ENCODE measurements at regions not wholly inside any gene's neighbourhood (a gene's known extent, or its start where the extent isn't known, plus 50 kb on each side); places are given as distances from the start of the nearest gene placed in this dataset.

GRCh38 chr9:103714992-103715391 lies 379.1 kb upstream of the SMC2 start:
- H3K4me3 ChIP-seq, result no peak overlapping the region
- no peak for DNase-seq (ENCODE audit: low spot score)
- no peaks in the 10 kb centered on the region for H3K36me3 ChIP-seq
- no peaks in the 10 kb centered on the region for H3K4me1 ChIP-seq (ENCODE audit: control insufficient read depth in 1 of 2, low read depth in 2 of 2)
- H3K27me3 ChIP-seq (replicated peaks; ENCODE audit: insufficient read depth), result no peaks in the 10 kb centered on the region
- TF ChIP-seq CTCF (IDR thresholded peaks at IDR 0.05), result no peak
- no peak overlapping the region for H3K27ac ChIP-seq
- ATAC-seq (ENCODE audit: insufficient number of reproducible peaks, low FRiP score, low read depth), result no peak
- H3K9me3 ChIP-seq, result no peaks in the 10 kb centered on the region

GRCh38 chr9:103721056-103721455 lies 373.1 kb upstream of the SMC2 start:
- no peaks in the 10 kb centered on the region for H3K36me3 ChIP-seq
- no peak overlapping the region for H3K4me3 ChIP-seq
- no peak for TF ChIP-seq CTCF (IDR thresholded peaks at IDR 0.05)
- H3K9me3 ChIP-seq, result no peaks in the 10 kb centered on the region
- H3K27me3 ChIP-seq (replicated peaks; ENCODE audit: insufficient read depth), result no peaks in the 10 kb centered on the region
- peaks cover 3 to 5% of the 10 kb centered on the region in 2 donors for H3K4me1 ChIP-seq (ENCODE audit: control insufficient read depth in 1 of 2, low read depth in 2 of 2)
- ATAC-seq (ENCODE audit: insufficient number of reproducible peaks, low FRiP score, low read depth), result no peak
- DNase-seq (ENCODE audit: low spot score), result no peak
- no peak overlapping the region for H3K27ac ChIP-seq

GRCh38 chr9:103730866-103731265 lies 363.2 kb upstream of the SMC2 start:
- ATAC-seq (ENCODE audit: insufficient number of reproducible peaks, low FRiP score, low read depth) (no peak), DNase-seq (ENCODE audit: low spot score) (no peak)
- Histone ChIP-seq H3K4me1 (ENCODE audit: control insufficient read depth in 1 of 2, low read depth in 2 of 2) (no peaks in the 10 kb centered on the region), H3K27me3 (replicated peaks; ENCODE audit: insufficient read depth) (no peaks in the 10 kb centered on the region), H3K36me3 (no peaks in the 10 kb centered on the region), H3K9me3 (no peaks in the 10 kb centered on the region), H3K4me3 (no peak overlapping the region), H3K27ac (no peak overlapping the region)
- no peak for TF ChIP-seq CTCF (IDR thresholded peaks at IDR 0.05)

- Histone ChIP-seq H3K36me3 (no peaks in the 10 kb centered on the region), H3K27ac (no peak overlapping the region), H3K27me3 (replicated peaks; ENCODE audit: insufficient read depth) (no peaks in the 10 kb centered on the region), H3K9me3 (no peaks in the 10 kb centered on the region), H3K4me3 (no peak overlapping the region), H3K4me1 (ENCODE audit: control insufficient read depth in 1 of 2, low read depth in 2 of 2) (no peaks in the 10 kb centered on the region)
- TF ChIP-seq CTCF (IDR thresholded peaks at IDR 0.05), result no peak
- no peak for DNase-seq (ENCODE audit: low spot score)
- no peak for ATAC-seq (ENCODE audit: insufficient number of reproducible peaks, low FRiP score, low read depth)
Observed at GRCh38 chr9:103731541-103731940, 362.6 kb upstream of the SMC2 start.

GRCh38 chr9:103734471-103734870 lies 359.6 kb upstream of the SMC2 start:
- no peaks in the 10 kb centered on the region for H3K9me3 ChIP-seq
- no peaks in the 10 kb centered on the region for H3K4me1 ChIP-seq (ENCODE audit: control insufficient read depth in 1 of 2, low read depth in 2 of 2)
- DNase-seq (ENCODE audit: low spot score), result no peak
- no peak overlapping the region for H3K27ac ChIP-seq
- TF ChIP-seq CTCF (IDR thresholded peaks at IDR 0.05), result no peak
- no peak overlapping the region for H3K4me3 ChIP-seq
- no peak for ATAC-seq (ENCODE audit: insufficient number of reproducible peaks, low FRiP score, low read depth)
- no peaks in the 10 kb centered on the region for H3K27me3 ChIP-seq (replicated peaks; ENCODE audit: insufficient read depth)
- H3K36me3 ChIP-seq, result no peaks in the 10 kb centered on the region

Measured in thoracic aorta (tissue), 2 donors.